BJ (cell line): ENCODE measurements at regions not wholly inside any gene's neighbourhood (a gene's known extent, or its start where the extent isn't known, plus 50 kb on each side); places are given as distances from the start of the nearest gene placed in this dataset.
"Not testable (repeated sequence)": the region's sequence is repeated elsewhere in the genome, so short reads cannot be mapped to it uniquely, and the experiment has no call there.

ENCODE experiments used
- CTCF ChIA-PET: fragments of 350-600 bp; formaldehyde crosslinking; extraction: SDS; loops from one replicate; lab custom pipeline; 2021; ENCODE audit warnings: antibody characterized with exemption, inconsistent platforms; lab: Yijun Ruan, JAX
- POLR2A ChIA-PET: fragments of 300-600 bp; sonication (Branson Sonifier 250); formaldehyde crosslinking; extraction: SDS; loops from one replicate; lab custom pipeline; 2021; ENCODE audit warnings: antibody characterized with exemption; lab: Charles Lee
- DNase-seq: peaks from one replicate; pipeline ENCODE4 v3.0.0-alpha.2; 2011; ENCODE audit warnings: low read depth
- H3K27me3 ChIP-seq: 2 replicates; pipeline ENCODE4 v1.6.0; 2011; ENCODE audit warnings: low read length; ENCODE audit not compliant: control insufficient read depth, insufficient read depth
- H3K36me3 ChIP-seq: 2 replicates; pipeline ENCODE4 v1.5.1; 2011; ENCODE audit warnings: low read length; ENCODE audit not compliant: control insufficient read depth, insufficient read depth
- H3K4me3 ChIP-seq: 2 replicates; pipeline ENCODE4 v1.5.1; 2011; ENCODE audit warnings: low read depth, mild to moderate bottlenecking, control low read depth, low read length
- TF ChIP-seq, protein P1 (sequence below): IDR thresholded peaks from 2 replicates; pipeline ENCODE4 v1.5.1; 2011; ENCODE audit warnings: low read depth, mild to moderate bottlenecking, control low read depth, inconsistent platforms, low read length, moderate library complexity; ENCODE audit not compliant: insufficient read depth

DNA sequence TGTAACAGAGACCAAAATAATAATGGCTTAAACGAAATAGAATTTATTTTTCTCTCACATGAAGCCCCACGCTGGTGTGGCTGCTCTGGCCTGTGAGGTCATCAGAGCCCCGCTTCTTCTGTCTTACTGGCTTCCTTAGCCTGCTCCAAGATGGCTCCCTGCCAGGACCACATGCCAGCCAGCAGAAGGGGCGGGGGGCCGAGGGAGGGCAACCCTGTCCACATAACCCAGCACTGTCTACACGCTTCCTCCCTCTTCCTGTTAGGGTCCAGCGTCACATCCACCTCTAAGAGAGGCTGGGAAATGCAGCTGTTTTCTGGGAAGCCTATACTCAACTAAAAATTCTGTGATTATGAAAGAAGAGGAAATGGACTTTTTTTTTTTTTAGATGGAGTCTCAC lies 107.9 kb upstream of the DLG1 start:
- no peak for DNase-seq
- Histone ChIP-seq H3K27me3 (no peaks in the 10 kb centered on the region; the same call in 1 of the 2 replicates), H3K36me3 (no peaks in the 10 kb centered on the region), H3K4me3 (no peak overlapping the region)
- ChIA-PET CTCF (no interaction called here), POLR2A (no interaction called here)
- TF ChIP-seq, protein P1, sequence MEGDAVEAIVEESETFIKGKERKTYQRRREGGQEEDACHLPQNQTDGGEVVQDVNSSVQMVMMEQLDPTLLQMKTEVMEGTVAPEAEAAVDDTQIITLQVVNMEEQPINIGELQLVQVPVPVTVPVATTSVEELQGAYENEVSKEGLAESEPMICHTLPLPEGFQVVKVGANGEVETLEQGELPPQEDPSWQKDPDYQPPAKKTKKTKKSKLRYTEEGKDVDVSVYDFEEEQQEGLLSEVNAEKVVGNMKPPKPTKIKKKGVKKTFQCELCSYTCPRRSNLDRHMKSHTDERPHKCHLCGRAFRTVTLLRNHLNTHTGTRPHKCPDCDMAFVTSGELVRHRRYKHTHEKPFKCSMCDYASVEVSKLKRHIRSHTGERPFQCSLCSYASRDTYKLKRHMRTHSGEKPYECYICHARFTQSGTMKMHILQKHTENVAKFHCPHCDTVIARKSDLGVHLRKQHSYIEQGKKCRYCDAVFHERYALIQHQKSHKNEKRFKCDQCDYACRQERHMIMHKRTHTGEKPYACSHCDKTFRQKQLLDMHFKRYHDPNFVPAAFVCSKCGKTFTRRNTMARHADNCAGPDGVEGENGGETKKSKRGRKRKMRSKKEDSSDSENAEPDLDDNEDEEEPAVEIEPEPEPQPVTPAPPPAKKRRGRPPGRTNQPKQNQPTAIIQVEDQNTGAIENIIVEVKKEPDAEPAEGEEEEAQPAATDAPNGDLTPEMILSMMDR, result no peak

DNA sequence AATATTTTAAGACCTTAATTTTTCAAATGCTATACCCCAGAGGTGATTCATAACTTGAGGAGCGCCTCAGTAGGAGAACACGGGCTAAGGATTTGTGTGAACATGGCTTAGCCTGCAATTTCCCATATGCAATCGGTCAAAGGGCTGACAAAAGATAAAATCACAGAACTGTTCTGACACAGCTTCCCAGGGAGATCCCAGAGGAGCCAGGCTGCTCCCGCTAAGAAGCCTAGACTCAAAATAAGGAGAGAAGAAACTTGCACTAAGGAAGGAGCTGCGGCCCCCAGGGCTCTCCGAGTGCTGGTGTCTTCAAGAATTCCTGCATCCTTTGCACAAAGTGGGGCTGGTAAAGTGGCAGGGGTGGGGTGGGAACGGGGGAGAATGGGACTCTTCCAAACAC lies 106.3 kb upstream of the DLG1 start:
- ChIA-PET CTCF (no interaction called here), POLR2A (no interaction called here)
- H3K27me3 ChIP-seq, result no peaks in the 10 kb centered on the region; the same call in none of the 2 replicates
- no peaks in the 10 kb centered on the region for H3K36me3 ChIP-seq
- TF ChIP-seq, protein P1, result no peak
- no peak for DNase-seq
- H3K4me3 ChIP-seq, result no peak overlapping the region

DNA sequence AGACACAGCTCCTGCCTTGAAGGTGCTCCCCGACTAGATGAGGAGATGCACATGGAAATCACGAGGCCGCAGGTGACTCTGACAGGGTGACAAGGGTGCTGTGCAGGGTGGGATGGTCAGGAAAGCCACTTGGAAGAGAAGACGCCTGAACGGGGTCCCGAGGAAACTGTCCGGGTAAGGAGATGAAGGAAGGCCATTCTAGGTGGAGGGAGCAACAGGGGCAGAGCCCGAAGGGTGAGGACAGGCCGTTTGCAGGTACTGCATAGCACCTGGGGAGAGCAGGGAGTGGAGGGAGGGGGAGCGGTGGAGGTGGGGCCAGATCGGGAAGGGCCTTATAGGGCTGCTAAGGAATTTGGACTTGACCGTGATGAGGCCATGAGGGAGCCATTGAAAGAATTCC lies 105.6 kb upstream of the DLG1 start:
- no peak overlapping the region for H3K4me3 ChIP-seq
- ChIA-PET CTCF (no interaction called here), POLR2A (no interaction called here)
- H3K36me3 ChIP-seq, result no peaks in the 10 kb centered on the region
- no peak for DNase-seq
- TF ChIP-seq, protein P1, result no peak
- peaks cover 2% of the 10 kb centered on the region for H3K27me3 ChIP-seq

DNA sequence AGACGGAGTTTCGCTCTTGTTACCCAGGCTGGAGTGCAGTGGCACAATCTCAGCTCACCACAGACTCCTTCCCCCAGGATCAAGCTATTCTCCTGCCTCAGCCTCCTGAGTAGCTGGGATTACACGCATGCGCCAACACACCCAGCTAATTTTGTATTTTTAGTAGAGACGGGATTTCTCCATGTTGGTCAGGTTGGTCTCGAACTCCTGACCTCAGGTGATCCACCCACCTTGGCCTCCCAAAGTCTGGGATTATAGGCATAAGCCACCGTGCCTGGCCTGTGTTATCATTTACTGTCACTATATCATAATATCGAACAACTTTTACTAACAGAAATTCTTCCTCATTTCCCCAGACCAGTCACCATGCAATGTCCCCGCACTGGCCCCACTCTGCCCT lies 104.0 kb upstream of the DLG1 start:
- POLR2A ChIA-PET, H3K4me3 ChIP-seq, CTCF ChIA-PET, H3K36me3 ChIP-seq, DNase-seq, H3K27me3 ChIP-seq: not testable (repeated sequence)

DNA sequence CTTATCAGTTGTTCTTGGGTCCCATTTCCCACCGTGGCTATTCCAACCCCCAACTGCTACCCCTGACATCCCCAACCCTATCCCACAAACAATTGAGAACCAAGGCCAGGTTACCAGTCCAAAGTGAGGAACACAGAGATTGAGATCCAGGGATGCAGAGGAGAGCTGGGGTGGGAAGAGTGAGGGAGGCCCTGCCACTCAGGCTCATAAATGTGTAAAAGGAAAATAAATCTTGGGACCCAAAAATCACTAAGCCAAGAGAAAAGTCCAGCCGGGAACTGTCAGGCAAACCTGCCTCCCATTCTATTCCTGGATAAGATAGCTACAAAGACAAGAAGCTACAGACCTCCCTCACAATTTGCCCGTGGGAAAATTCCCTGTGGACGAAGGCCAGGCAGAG lies 101.1 kb upstream of the DLG1 start:
- Histone ChIP-seq H3K27me3 (peaks cover 9% of the 10 kb centered on the region), H3K36me3 (no peaks in the 10 kb centered on the region), H3K4me3 (no peak overlapping the region)
- POLR2A ChIA-PET, result no interaction called here
- TF ChIP-seq, protein P1, result no peak
- DNase-seq, result no peak
- CTCF ChIA-PET, result no interaction called here

DNA sequence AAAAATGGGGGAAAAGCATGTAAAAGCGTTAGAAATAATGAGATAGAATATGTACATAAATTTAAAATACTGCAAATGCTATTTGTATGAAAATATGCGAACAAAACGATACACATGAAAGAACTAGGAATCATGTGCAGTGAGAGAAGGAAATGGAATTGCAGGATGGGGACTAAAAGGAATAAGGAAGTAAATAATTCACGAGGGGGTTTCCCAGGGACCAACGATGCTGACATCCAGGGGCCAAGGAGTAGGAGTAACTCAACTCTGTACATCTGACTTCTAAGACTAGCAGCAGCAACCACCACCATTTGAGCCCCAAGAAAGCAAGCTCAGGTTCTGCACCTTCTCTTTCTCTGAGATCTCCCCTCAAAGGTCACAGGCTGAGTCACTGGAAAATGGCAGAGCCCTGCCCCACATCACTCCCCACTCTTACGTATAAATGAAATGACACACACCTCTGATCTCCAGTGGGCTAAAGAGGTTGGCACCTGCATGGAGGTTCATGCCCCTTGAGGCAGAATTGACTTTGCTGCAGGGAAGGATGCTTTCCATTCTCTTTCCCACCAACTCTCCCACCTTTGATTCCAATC lies 100.0 kb upstream of the DLG1 start:
- peaks cover 9% of the 10 kb centered on the region for H3K27me3 ChIP-seq
- CTCF ChIA-PET, result interaction anchor here (1.2 to 1.3 kb wide), 2 partner anchors 19 to 111 kb away, joined by 3 to 4 read pairs; no protein-coding TSS in a partner anchor
- no peak for DNase-seq
- TF ChIP-seq, protein P1, result no peak
- H3K4me3 ChIP-seq, result no peak overlapping the region
- POLR2A ChIA-PET, result no interaction called here
- H3K36me3 ChIP-seq, result no peaks in the 10 kb centered on the region
